ENCODE measurements at regions not wholly inside any gene's neighbourhood (a gene's known extent, or its start where the extent isn't known, plus 50 kb on each side); places are given as distances from the start of the nearest gene placed in this dataset.

DNA sequence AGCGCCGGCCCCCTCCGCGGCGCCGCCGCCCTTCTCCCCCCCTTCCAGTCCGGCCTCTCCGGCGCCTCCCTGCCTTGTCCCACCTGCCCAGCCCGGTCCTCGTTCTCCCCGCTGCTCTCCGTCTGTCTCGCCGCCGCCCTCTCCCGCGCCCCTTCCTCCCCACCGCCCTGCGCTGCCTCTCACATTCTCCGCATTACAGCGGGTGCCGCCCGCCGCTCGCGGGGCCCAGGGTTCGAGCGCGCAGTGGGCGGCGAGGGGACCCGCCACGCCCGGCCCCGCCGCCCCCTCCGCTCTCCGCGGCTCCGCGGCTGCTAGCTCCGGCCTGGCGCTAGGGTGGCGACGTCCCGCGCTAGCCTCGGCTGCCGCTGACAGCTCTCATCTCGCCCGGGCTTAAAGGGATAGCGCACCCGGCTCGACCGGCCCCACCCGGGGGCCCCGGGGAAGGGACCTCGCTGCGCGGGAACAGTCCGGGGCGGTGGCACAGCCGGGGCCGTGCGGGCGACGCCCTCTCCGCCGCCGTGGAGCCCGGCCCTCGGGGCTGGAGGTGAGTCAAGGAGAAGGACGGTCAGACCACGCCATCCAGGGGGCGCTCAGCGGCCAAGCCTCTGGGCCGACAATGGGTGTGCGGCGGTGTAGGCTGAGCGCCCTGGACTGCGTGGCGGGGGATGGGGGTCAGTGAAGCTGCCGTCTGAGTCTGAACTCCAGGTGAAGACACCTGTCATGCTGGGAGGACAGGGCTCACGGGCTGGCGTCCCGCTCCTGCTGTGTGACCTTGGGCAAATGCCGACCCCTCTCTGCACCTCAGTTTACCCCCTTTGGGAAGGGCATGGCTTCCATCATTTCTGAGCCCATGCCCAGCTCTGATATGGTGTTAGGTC, 187.4 kb upstream of the LINGO1 start:
- DNase-seq (ENCODE audit: low read depth) = no peak

DNA sequence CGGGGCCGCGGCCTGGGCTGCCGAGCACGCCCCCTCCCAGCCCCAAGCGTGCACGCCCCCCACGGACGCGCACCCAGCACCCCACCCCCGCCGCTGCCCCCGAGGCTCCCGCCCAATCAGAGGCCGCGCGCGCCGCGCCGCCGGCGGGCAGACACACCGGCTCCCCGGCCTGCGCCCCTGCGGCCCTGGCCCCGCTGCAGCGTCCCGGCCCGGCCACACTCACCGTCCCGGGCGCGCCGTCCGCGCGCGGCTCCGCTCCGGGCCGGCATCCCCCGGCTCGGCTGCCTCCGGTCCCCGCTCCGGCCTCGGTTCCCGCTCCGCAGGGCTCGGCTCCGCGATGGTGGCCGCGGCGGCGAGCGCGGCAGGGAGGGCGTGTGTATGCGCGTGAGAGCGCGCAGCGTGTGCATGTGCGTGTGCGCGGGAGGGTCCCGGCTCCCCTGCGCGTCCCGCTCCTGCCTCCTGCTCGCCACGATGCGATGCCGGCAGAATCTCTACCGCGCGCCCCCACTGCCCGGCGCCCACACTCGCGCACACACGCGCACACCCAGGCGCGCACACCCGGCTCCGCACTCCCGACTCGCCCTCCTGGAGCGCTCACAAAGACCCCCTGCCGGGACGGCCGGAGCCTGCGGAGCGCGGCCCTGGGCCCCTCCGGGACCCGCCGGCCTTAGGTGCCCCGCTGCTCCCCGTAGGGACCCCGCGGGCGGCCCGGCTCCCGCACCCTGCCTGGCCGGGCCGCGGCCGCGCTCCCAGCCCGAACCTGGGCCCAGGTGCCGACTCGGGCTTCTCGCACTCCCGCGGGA, 186.5 kb upstream of the LINGO1 start:
- no peak for DNase-seq (ENCODE audit: low read depth)

DNA sequence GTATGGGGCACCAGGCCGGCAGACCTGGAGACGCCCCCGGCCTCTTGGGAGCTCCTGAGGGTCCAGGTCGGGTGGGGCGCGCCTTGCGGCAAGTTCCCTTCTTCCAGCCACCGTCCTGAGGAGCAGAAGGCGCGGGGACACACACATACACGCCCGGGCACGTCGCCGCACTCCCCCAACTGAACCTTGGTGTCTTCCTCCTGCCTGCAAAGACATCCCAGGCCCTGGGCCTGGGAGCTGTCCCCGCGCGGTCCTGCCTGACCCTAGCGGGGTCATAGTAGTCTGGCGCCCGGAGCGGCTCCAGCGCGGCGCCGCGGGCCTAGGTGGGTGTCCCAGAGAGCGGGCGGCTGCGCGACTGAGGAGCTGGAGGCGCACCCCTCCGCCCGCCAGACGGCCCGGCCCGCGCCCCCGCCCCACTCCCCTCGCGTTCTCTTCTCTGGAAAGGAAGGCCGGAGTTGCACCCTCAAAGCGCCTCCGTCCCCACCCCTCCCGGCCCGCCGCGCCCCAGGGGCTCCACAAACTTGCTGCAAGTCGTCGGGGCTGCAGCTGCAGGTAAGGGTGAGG, 185.9 kb upstream of the LINGO1 start:
- no peak for DNase-seq (ENCODE audit: low read depth)

DNA sequence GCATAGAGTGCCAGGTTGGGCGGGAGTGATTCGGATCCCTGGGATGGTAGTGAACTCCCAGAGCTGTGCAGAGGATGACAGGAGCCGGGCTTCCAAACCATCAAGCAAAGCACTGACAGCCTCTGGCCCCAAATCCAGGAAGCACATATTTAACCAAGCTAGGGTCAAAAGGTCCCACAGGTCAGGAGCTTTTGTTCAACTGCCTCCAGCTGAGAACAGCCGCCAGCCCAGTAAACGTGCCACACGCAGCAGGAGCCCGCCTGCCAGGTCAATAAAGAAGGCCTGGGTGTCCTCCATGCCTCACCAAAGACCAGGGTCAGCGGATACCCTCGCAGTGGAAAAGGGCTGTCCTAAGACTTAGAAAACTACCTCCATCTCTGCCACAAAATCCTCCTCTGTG, 184.7 kb upstream of the LINGO1 start:
- no peak for DNase-seq (ENCODE audit: low read depth)

DNA sequence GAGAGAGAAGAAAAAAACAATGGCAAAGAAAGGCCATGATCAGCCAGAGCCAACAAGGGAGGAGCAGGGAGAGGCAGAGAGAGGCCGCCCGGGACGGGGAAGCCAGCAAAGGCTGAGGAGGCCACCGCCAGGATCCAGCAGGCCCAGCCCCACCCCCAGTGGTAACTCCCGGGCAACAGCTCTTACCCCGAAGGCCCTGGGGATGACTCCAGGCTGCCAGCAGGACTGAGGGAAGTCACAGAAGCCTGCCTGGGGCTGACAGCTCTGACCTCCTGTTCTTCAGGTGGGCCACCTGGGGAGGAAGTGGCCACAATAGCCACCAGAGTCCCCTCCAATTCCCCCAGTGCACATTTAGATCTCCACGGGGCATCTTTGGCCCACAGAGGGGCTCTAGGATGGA, 184.3 kb upstream of the LINGO1 start:
- no peak for DNase-seq (ENCODE audit: low read depth)

DNA sequence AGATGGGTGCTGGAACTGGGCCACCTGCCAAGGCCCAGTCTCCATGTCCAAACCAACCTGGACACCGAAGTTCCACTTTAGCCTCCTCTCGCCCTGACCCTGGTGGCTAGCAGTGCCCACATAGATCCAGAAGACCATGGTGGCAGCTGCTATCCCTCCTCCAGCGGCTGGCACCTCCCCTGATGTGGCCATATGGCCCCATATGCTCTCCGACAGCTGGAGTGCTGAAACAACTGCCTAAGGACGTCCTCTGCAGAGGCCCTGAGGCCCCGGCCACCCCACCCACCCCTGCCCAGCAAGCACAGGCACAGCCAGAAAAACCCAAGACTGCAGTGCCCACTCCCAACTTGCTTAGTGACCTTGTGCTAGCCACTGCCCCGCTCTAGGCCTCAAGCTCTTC, 182.3 kb upstream of the LINGO1 start:
- DNase-seq (ENCODE audit: low read depth) = no peak

DNA sequence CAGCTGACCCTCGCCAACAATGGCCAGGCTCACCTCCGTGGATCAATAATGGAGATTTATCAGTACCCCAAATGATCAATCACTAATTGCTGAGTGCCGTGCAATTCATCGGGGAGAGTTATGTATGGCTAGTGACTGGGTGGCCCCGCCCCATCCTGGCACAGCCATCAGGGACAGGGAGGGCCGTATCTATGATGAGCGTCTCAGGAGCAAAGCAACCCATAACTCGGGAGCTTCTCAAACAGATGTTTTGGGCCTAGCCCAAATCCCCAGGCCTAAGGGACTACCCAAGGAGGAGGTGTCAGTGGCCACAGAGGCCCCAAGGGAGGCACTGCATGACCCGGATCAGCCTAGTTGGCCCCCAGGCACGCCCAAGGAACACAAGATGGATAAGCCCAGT, 180.0 kb upstream of the LINGO1 start:
- DNase-seq (ENCODE audit: low read depth) = no peak

DNA sequence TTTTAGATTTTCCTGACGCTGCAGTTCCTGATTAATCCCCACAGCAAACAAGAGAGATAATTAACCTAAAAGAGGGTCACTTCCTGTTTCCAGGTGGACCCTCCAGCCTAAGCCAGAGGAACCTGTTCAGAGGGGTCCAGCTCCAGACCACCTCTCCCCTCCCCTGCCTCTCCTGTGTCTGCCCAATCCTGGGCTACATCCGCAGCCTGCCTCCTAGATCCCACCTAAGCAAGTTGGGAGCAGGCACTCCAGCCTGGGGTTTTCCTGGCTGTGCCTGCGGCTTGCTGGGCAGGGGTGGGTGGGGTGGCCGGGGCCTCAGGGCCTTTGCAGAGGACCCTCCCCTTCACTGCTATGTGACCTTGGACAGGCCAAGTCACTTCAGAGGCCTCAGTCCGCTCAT, 178.6 kb upstream of the LINGO1 start:
- no peak for DNase-seq (ENCODE audit: low read depth)

DNA sequence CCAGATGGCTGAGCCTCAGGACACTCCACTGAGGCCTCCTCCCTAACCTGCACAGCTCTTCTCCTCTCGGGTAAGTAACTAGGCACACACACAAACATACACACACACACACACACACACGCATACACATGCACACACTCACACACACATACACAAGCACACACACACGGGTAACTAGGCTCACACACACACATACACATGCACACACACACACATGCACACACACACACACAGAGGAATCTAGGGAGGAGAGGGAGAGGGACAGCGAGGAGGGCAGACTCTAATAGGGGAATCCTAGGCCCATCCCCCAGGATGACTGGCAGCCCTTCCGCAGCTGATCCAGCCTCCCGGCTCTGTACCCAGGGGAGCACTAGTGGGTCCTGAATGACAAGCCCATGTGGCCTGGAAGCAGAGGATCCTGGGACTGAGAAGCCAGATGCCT, 177.4 kb upstream of the LINGO1 start:
- no peak for DNase-seq (ENCODE audit: low read depth)

DNA sequence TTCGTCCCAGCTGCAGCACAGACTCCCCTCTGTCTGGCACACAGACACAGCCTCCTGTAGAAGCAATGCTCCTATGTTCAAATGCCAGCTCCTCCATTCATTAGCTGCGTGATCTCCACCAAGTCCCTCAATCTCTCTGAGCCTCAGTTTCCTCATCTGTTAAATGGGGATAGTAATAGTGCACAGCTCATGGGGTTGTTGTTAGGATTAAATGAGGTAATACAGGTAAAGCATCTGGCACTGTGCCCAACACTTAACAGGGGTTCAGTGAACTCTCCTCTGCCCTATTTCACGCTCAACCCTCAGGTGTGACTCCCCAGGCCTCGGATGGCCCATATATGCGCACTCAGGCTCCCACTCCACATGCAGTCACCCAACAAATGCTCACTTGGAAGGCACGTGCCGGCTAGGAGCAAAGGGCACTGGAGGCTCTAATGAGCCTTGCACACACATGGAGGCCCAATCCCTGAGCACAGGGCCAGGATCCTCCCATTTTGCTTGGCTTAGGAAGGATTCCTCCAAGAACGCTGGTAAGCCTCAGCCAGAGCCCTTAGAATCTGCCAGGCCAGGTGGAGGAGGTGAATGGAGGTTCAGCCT, 176.0 kb upstream of the LINGO1 start:
- no peak for DNase-seq (ENCODE audit: low read depth)

DNA sequence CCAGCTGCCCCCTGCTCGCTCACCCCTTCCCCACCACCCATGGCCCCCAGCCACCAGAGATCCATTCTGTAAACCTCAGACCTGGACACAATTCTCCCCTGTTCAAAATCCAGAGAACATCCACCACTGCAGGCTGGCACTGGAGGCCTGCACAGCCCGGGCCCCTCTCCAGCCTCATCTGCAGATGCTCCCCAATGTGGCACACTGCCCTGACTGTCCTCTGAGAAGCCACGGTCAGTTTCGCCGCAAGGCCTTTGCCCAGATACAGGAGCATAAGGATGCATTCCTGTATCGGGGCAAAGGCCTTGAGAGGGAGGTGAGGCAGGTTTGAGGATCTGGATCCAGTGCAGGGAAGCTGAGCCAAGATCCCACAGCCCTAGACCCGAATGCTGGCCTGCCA, 175.4 kb upstream of the LINGO1 start:
- no peak for DNase-seq (ENCODE audit: low read depth)

DNA sequence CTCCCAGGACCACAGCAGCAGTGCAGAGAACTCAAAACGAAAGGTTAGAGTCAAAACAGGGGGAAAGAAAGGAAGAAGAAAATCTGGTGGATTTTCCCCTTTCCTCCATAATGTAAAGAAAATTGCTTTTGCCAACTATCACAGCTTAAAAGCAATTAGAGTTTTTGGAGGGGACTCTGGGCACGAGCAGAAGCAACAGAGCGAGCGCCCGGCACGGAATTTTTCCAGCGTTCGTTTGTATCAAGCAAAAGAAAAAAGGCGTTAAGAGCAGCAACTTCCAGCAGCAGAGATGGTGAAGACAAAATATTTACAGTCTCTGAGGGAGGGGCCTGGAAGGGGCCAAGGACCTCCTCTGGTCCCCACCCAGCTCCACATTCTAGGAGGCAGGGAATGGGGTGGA, 174.9 kb upstream of the LINGO1 start:
- no peak for DNase-seq (ENCODE audit: low read depth)

DNA sequence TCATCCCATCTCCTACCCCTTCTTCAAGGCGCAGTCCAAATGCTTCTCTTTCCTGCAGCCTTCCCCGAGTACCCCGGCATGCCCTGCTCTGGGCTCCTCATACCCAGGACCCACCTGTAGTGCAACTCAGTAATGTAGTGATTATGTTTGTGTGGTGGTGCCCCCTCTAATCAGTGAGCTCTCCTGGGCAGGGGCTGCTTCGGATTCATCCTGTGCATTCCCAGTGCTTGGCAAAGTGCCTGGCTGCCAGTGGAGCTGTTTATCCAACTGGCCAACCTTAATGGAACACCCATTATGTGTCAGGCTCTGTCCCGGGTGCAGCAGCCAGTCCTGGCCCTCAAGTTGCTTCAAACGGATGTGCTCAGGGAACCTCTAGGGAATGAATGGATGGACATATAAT, 174.4 kb upstream of the LINGO1 start:
- DNase-seq (ENCODE audit: low read depth) = no peak

DNA sequence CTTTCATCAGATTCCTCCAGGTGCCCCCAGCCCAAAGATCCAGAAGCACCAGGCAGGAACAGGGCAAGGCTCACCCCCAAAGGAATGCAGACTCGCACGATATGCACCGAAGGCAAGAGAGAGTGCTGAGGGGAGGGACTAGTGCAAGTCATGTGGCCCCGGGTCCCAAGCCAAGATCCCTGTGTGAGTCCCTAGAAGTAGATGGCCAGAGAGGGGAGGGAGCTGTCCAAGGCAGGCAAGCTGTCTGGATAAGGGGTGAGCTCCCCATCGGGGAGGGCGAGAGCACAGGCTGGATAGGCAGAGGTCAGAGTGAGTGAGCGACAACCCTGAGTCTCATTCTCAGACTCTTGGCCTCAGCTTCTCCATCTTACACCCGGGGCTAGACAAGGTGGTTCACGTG, 171.5 kb upstream of the LINGO1 start:
- DNase-seq (ENCODE audit: low read depth) = no peak

DNA sequence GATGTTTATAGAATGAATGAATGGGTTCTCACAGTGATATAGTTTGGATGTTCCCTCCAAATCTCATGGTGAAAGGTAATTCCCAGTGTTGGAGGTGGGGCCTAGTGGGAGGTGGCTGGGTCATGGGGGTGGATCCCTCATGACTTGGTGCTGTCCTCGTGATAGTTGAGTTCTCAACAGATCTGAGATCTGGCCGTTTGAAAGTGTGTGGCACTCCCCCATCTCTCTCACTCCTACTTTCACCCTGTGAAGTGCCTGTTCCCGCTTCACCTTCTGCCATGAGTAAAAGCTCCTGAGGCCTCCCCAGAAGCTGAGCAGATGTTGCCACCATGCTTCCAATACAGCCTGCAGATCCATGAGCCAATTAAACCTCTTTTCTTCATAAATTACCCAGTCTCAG, 170.8 kb upstream of the LINGO1 start:
- no peak for DNase-seq (ENCODE audit: low read depth)

DNA sequence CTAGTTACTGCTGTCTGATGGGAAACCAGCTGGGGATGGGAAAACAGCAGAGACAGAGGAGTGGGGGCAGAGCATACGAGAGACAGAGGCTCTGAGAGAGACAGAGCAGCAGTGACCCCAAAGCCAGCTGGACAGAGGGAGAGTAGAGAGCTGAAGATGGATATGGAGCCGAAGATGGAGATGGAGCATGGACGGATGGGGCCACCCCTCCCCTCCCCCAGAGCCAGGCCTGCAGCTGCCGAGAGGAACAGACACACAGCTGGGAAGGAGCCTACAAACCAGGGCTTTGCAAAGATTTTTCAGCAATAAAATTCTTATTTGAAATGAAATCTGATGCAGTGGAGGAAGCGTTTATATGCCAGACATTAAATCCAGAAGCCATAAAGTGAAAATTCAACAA, 167.6 kb upstream of the LINGO1 start:
- no peak for DNase-seq (ENCODE audit: low read depth)

DNA sequence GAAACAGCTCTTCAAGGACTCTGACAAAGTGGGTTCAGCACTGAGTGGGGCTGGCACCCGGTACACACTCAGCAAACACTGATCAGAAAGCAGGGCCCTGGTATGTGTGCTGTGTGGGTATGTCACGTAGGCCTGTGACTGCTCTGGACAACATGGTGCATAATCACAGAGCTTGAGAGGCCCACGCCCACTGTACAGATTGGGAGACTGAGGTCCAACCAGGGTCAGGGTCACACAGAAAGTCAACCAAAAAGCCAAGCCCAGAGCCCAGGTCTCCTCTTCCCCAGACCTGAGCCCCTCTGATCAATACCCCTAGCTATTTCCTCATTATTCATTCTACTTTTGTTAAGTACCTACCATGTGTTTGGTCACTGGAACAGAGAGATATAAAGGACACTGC, 166.1 kb upstream of the LINGO1 start:
- no peak for DNase-seq (ENCODE audit: low read depth)

DNA sequence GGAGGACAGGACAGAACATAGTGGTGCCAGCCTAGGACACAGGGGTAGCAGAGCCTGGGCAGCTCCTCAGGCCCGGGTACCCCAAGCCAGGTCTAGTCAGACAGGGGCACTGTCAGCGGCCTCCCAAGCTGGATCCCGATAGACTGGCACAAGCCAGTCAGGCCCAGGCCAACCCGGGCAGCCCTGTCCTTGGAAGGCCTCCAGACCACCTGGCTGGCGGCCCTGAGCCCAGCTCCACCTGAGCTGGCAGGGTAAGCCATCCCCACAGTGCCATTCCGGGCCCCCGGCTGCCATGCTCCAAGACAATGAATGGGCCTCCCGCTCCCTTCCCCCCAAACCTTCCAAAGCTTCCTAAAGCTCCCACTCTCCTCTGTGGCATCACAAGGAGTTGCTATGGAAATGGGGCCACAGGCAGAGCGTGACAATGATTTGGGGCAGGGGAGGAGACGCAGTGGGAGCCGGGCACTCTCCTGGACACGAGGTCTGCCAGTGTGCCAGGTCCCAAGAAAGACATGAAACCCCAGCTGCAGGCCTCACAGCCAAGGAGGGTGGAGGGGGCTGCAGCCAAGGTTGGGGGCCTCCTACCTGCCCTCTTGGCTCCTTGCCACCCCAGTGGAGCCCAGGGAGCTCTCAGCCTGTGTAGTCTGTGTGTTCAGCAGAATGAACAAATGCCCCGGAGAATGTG, 165.6 kb upstream of the LINGO1 start:
- no peak for DNase-seq (ENCODE audit: low read depth)

DNA sequence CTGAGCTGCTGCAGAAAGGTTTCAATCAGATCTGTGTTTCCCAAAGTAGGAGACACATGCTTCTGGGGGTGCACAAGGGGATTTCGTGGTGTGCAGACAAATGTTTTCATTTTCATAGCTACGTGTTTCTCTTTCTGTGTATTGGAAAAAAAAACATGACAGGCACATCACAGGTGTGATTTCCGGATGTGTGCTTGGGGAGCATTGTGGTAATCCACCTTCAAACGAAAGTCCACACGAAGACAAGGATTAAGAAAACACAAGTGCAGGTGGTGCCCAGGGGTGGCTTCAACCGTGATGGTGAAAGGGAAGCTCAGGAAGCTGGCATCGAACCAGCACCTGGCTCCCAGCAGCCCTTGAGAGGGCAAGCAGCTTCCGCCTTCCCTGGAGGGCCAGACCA, 164.6 kb upstream of the LINGO1 start:
- no peak for DNase-seq (ENCODE audit: low read depth)

DNA sequence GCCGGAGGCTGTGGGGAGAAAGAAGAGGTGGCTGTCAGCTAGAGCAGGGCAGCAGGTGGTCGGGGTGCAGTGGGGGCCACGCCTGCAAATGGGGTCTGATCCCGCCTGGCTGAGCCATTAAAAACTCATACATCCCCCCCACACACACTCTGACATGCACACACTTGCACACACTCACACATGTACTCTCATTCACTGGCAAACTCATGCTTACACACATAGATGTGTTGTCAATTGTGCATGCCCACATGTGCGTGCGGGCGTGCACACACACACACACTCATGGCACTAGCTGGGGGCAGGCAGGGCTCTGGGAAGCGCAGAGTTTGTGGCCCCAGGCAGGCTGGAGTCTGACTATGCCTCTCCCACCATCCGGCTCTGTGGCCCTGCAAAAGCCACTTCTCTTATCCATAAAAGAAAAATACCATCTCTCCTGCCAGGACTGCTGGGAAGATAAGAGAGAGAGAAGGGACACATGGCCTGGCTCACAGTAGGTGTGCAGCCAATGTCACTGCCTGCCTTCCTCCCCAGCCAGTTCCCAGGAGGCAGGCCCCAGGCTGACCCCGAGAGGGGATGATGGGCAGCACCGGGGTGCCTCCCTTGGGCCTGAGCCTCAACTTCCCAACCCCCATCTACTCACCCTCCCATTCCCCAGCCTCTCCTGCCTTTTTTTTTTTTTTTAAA, 163.5 kb upstream of the LINGO1 start:
- DNase-seq (ENCODE audit: low read depth) = no peak

DNA sequence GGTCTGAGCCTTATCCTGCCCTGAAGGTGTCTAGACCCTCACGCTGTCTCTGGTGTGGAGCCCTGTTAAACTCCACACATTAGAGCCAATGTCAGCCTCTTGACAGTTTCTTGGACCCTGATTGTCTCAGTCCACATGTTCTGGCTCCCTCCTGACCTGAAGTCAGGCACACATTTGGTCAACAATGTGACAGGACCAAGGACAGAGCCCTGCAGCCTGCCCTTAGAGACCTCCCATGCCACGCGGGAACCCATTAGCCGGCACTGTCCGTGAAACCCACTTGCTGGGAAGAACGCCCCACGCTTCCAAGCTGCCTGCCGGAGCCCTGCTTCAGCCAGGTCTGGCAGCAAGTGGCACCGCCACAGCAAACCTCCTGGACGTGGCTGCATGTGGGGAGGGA, 162.7 kb upstream of the LINGO1 start:
- no peak for DNase-seq (ENCODE audit: low read depth)

DNA sequence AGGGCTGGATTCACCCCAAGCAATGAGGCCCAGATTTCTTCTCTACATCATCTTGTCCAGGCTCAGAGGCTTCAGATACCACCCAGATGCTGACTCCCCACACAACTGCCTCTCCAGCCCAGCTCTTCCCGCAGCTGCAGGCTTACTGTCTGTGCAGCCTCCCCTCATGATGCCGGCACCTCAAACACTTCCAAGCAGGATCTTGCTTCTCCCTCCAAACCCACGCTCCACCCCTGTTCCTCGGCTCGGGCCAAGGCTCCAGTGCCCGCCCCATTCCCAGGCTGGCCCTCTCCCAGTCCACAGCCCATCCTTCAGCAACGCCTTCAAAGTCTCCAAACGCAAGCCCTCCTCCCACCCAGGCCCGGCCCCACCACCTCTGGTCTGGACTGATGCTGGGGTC, 159.2 kb upstream of the LINGO1 start:
- DNase-seq (ENCODE audit: low read depth) = no peak

All from stimulated activated CD8-positive, alpha-beta memory T cell treated with anti-CD3 and anti-CD28 coated beads, Interleukin-12 subunit alpha, Interleukin-12 subunit beta, amount 100 ng/mL, for 1 hour (primary cell).